ENCODE measurements at regions not wholly inside any gene's neighbourhood (a gene's known extent, or its start where the extent isn't known, plus 50 kb on each side); places are given as distances from the start of the nearest gene placed in this dataset.
A peak's percentile ranks its signal among the peaks of the same experiment; 100 is the strongest.
"Not testable (repeated sequence)": the region's sequence is repeated elsewhere in the genome, so short reads cannot be mapped to it uniquely, and the experiment has no call there.

GRCh38 chr5:117633093-117633492, 1058.5 kb upstream of the SEMA6A start:
- DNase-seq (ENCODE audit: low spot score), result no peak

DNA sequence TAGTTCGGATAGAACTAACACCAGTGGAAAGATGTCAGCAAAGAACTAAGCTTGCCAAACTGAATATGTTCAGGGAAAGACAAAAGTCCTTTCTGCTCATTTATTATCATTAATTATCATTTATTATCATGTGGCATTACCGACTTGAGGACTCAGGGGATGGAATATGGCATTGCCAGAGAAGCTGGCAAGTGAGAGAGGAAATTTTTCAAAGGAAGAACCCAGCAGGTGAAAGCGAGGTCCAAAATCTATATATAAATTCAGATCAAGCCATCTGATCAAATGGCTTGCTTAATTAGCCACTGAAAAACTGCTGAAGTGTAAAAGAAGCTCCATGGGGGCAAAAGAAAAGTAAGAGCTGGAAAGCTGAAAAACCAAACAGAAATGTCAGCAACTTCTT, 1049.6 kb upstream of the SEMA6A start:
- peak; percentile 74 for DNase-seq (ENCODE audit: low spot score)

- peak; percentile 96 for DNase-seq (ENCODE audit: low spot score)
Measured at GRCh38 chr5:117623042-117623805, 1048.6 kb upstream of the SEMA6A start.

- DNase-seq (ENCODE audit: low spot score), result peak; percentile 94
Measured at GRCh38 chr5:117621921-117622320, 1047.3 kb upstream of the SEMA6A start.

- peak; percentile 31 for DNase-seq (ENCODE audit: low spot score)
Measured at GRCh38 chr5:117615226-117615625, 1040.6 kb upstream of the SEMA6A start.

DNA sequence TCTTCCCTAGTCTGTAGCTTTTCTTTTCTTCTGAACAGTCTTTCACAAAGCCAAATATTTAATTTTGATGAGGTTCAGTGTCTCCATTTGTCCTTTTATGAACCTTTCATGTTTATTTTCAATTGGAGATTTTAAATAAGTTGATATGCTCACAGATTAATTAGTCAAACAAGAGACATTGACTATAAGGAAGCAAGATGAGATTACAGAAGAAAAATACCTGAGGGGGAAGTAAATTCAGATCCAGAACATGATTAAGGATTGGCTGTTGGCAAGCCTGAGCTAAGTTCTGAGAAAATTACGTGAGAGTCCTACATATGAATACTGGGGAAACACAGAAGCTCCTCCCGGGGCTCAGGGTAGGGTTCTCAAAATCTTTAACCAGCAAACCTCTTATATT, 1039.8 kb upstream of the SEMA6A start:
- DNase-seq (ENCODE audit: low spot score), result no peak

GRCh38 chr5:117604845-117605244, 1030.2 kb upstream of the SEMA6A start:
- no peak for DNase-seq (ENCODE audit: low spot score)

DNA sequence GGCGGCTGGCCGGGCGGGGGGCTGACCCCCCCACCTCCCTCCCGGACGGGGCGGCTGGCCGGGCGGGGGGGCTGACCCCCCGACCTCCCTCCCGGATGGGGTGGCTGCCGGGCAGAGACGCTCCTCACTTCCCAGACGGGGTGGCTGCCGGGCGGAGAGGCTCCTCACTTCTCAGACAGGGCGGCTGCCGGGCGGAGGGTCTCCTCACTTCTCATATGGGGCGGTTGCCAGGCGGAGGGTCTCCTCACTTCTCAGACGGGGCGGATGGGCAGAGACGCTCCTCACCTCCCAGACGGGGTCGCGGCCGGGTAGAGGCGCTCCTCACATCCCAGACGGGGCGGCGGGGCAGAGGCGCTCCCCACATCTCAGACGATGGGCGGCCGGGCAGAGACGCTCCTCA, 1025.2 kb upstream of the SEMA6A start:
- not testable (repeated sequence) for DNase-seq (ENCODE audit: low spot score)

DNA sequence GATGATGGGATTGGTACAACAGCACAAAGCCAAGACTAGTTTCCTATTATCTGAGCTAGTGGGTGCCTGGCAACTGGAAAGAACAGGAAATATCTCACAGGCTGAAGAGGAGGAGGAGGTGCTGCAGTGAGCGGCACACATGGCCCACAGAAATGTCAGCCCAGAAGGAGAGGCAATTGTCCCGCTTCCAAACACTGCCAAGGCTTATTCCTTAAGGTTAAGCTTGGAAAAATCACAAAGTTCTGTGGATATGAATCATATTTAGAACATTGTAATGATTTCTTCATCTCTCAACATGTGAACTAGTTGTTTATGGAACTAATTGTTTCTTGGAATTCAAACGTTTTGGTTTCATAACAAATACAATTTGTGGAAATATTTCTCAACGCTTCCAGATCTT, 1019.5 kb upstream of the SEMA6A start:
- DNase-seq (ENCODE audit: low spot score), result peak; percentile 39

DNA sequence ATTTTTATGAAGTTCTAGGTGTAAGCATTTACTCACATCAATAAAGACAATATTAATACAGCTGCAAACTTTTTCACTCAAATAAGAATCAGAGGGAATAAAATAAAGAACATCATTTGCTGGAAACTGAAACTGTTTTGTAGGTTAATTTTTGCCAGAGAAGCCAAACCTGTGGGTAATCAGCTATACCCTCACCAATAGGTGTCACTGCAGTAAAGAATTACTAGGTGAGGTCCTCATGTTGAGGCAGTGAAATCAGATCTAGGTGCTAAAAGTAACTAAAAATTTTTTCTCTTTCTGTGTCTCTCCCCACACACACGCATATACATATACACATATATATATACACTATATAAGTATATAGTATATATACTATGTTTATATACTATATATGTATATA, 1016.3 kb upstream of the SEMA6A start:
- peak; percentile 6 for DNase-seq (ENCODE audit: low spot score)

DNA sequence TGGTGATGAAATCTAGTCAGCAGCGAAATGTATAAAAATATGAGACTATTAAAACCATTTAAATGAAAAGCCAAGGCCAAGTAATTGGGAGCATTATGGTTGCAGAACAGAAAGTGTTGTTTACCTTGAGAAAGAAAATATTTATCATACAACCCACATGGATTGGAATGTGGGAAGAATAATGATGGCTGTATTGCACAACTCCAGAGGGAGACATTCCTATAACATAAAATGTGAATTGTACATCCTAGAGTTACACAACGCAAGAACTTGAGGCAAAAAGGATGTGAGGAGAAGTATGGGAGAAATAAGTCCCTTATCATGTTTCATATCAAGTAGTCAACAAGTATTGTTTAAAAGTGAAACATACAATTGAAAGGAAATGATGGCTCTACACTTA, 1014.0 kb upstream of the SEMA6A start:
- DNase-seq (ENCODE audit: low spot score), result no peak

DNA sequence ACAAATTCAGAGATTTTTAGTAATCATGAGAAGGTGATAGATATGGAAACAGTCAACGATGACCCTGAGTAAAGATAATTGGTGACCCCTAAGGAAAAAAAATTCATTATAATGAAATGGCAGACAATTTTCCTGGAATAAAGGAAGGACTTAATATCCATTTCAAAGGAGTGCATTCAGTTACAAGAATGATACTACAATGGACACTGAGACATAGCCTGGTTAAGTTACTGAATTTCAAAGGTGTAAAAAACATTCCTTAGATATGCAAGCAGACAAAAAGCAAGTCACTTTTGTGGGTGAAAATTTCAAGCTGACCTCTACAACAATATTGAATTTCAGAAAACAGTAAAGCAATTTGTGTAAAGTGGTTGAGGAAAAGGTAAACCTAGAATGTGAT, 1012.5 kb upstream of the SEMA6A start:
- DNase-seq (ENCODE audit: low spot score), result no peak

- no peak for DNase-seq (ENCODE audit: low spot score)
Measured at GRCh38 chr5:117568622-117569021, 994.0 kb upstream of the SEMA6A start.

DNA sequence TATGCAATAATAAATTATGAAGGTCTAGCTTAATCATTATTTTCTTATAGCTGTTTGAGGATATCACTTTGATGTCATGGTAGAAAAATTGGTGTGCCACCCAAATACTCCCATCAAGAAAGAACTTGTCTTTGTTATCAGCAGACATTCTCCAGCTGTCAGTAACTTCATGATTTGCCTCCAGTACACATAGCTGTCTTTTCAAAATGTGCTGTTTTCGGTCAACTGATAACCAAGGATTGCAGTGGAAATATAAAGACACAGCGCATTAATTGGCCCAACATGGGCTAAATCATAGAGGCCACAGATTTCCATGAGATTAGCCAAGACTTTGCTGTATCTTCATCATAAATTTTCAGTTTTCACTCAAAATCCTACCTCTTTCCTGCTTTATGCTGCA, 993.5 kb upstream of the SEMA6A start:
- no peak for DNase-seq (ENCODE audit: low spot score)

DNA sequence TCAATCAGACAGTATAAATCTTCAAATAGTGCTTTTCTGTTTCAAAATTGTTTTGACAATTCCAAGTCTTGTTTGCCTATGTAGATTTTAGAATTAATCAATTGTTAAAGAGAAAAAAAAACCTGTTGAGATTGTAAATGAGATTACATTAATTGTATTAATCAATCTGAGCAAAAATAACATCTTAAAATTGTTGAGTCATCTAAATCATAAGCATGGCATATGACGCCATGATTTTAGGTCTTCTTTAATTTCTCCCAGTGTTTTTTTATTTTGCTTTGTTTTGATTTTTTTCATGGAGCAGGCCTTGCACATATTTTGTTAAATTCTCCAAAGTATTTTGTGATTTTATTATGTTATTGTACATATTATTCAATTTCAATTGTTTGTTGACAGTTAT, 988.0 kb upstream of the SEMA6A start:
- DNase-seq (ENCODE audit: low spot score), result no peak

- no peak for DNase-seq (ENCODE audit: low spot score)
Measured at GRCh38 chr5:117561531-117561930, 986.9 kb upstream of the SEMA6A start.

DNA sequence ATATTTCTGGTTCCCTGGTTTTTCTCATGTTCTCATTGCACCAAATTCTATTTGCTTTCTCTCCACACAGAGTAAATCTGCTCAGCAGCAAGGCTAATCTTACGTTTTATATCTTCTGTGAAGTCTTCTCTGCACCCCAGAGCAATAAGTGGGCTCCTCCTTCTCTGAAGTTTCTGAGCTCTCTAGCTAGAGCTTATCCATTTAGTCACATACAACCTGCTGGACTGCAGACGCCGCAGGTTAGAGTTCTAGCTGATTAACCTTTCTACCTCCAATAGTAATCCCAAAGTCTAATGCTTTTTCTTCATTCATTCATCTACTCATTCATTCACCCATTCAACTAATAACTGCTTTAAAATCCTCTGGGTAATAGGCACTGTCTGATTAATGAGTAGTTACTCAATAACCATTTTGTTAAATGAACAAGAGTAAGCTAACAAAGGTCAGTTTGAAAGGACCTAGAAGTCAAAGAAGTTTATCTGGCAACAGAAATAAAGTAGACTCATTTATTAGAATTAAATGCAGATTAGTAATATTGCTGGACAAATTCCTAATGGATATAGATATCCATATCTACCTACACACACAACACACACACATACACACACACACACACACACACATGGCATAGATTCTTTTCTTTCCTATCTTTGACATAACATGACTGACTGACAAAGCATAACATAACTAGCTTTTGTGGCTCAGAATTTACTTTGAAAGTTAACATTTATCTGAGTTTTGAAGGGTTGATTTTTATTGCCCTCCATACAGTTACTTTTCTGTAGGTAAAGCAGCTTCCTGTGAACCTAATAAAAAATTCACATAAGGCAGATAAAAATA, 984.6 kb upstream of the SEMA6A start:
- DNase-seq (ENCODE audit: low spot score), result no peak

- no peak for DNase-seq (ENCODE audit: low spot score)
Measured at GRCh38 chr5:117551236-117551635, 976.6 kb upstream of the SEMA6A start.

GRCh38 chr5:117547192-117547591, 972.6 kb upstream of the SEMA6A start:
- no peak for DNase-seq (ENCODE audit: low spot score)

GRCh38 chr5:117539692-117540091, 965.1 kb upstream of the SEMA6A start:
- no peak for DNase-seq (ENCODE audit: low spot score)

- no peak for DNase-seq (ENCODE audit: low spot score)
Measured at GRCh38 chr5:117533792-117534191, 959.2 kb upstream of the SEMA6A start.

DNA sequence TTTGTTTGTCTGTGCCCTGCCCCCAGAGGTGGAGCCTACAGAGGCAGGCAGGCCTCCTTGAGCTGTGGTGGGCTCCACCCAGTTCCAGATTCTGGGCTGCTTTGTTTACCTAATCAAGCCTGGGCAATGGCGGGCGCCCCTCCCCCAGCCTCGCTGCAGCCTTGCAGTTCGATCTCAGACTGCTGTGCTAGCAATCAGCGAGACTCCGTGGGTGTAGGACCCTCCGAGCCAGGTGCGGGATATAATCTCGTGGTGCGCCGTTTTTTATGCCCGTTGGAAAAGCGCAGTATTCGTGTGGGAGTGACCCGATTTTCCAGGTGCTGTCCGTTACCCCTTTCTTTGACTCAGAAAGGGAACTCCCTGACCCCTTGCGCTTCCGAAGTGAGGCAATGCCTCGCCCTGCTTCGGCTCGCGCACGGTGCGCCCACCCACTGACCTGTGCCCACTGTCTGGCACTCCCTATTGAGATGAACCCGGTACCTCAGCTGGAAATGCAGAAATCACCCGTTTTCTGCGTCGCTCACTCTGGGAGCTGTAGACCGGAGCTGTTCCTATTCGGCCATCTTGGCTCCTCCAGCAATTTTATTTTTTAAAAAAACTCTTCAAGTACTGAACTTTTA, 958.5 kb upstream of the SEMA6A start:
- DNase-seq (ENCODE audit: low spot score), result not testable (repeated sequence)

DNA sequence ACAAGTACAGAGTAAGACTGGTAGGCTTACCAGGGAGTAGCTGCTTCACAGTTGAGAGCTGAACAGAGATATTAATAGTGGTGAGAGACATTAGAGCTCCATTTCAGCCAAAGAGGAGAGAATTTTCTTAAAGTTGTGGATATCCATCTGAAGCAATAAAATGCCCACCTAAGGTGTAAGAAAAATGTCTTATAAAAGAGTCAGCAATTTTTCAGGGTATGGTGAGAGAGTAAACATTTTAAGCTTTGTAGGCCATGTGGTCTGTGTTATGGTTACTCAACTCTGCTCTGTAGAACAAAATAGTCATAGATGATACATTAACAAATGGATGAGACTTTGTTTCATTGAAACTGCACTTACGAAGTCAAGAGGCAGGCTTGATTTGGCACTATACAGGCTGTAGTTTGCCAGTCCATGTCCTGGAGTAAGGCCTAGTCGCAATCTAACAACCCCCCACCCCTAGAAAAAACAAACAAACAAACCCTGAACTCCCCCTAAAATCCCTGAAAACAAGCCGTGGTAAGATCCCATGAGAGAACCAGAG, 945.4 kb upstream of the SEMA6A start:
- no peak for DNase-seq (ENCODE audit: low spot score)
